Nephron (organoid): ENCODE measurements at regions not wholly inside any gene's neighbourhood (a gene's known extent, or its start where the extent isn't known, plus 50 kb on each side); places are given as distances from the start of the nearest gene placed in this dataset.

Experiments
- H3K27ac Mint-ChIP-seq, 3 experiments: 2 replicates each; pipeline ENCODE4 v1.8.0; 2020; ENCODE audit warnings: mixed read lengths in 3 of 3, mild to moderate bottlenecking in 2 of 3, moderate library complexity in 1 of 3
- H3K27me3 Mint-ChIP-seq: 2 replicates; pipeline ENCODE4 v1.8.0; 2021; ENCODE audit warnings: low read depth, mild to moderate bottlenecking, moderate library complexity, mixed read lengths
- H3K36me3 Mint-ChIP-seq: 2 replicates; pipeline ENCODE4 v1.8.0; 2020; ENCODE audit warnings: low read depth, mixed read lengths
- H3K4me1 Mint-ChIP-seq: 2 replicates; pipeline ENCODE4 v1.8.0; 2020; ENCODE audit warnings: mixed read lengths
- H3K4me3 Mint-ChIP-seq, 3 experiments: 2 replicates each; pipeline ENCODE4 v1.8.0; 2020; ENCODE audit warnings: mild to moderate bottlenecking in 3 of 3, mixed read lengths in 3 of 3, moderate library complexity in 2 of 3
- H3K9me3 Mint-ChIP-seq: 2 replicates; pipeline ENCODE4 v1.8.0; 2020; ENCODE audit warnings: mixed read lengths
- TF ChIP-seq, protein P1 (sequence below), 3 experiments: fragments of 200-600 bp; sonication (generic); IDR thresholded peaks; one replicate each; pipeline ENCODE4 v1.5.0; 2021; ENCODE audit warnings: antibody characterized with exemption in 3 of 3; ENCODE audit not compliant: unreplicated experiment in 3 of 3

DNA sequence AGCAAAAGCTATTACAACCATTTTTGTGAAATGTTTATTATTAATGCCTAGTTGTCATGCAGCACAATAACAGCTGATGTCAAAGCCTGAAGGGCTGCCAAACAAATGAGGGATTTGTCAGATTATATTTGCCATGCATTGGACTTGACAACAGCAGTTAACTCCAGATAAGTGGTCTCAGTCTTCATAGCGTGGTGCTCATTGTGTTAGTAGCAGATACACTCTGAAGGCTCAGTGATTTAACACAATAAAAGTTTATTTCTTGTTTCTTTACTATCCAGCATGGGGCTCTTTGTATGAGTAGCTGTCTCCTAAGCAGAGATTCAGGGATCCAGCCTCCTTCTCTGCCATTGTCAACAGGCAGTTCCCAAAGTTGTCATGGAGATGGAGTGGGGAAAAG, 76.0 kb upstream of the PTGFRN start:
- no peak overlapping the region for H3K4me3 Mint-ChIP-seq
- peaks cover 11% of the 10 kb centered on the region for H3K9me3 Mint-ChIP-seq
- peak overlapping the region in 2 of 3 experiments; percentile 9 to 58 for H3K27ac Mint-ChIP-seq
- peaks cover 4% of the 10 kb centered on the region for H3K27me3 Mint-ChIP-seq
- TF ChIP-seq, protein P1, sequence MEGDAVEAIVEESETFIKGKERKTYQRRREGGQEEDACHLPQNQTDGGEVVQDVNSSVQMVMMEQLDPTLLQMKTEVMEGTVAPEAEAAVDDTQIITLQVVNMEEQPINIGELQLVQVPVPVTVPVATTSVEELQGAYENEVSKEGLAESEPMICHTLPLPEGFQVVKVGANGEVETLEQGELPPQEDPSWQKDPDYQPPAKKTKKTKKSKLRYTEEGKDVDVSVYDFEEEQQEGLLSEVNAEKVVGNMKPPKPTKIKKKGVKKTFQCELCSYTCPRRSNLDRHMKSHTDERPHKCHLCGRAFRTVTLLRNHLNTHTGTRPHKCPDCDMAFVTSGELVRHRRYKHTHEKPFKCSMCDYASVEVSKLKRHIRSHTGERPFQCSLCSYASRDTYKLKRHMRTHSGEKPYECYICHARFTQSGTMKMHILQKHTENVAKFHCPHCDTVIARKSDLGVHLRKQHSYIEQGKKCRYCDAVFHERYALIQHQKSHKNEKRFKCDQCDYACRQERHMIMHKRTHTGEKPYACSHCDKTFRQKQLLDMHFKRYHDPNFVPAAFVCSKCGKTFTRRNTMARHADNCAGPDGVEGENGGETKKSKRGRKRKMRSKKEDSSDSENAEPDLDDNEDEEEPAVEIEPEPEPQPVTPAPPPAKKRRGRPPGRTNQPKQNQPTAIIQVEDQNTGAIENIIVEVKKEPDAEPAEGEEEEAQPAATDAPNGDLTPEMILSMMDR (IDR thresholded peaks at IDR 0.05; ENCODE audit: unreplicated experiment in 3 of 3), result no peak
- peaks cover 45% of the 10 kb centered on the region for H3K4me1 Mint-ChIP-seq
- peaks cover 9% of the 10 kb centered on the region for H3K36me3 Mint-ChIP-seq

DNA sequence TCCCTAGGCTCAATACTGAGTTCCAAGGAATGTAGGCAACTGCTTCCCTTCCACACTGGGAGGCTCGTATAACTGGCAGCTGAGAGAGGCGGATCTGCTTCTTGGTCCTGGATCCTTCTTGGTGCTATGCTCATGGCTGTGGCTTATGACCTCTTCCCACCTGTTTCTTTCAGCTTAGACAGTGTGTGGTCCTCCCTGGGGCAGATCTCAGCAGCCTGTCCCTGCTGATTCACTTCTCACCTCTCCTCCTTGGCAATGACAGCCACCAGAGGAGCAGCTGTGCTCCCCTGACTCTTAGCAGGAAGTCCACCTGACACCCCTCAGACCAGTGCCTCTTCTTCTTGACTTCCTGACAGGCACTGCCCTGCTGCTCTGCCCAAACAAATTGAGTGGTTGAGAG, 75.1 kb upstream of the PTGFRN start:
- Mint-ChIP-seq H3K4me1 (peaks cover 41% of the 10 kb centered on the region), H3K4me3 (no peak overlapping the region), H3K27ac (peak overlapping the region in 2 of 3 experiments; percentile 3 to 58), H3K36me3 (peaks cover 11% of the 10 kb centered on the region), H3K9me3 (peaks cover 14% of the 10 kb centered on the region), H3K27me3 (peaks cover 4% of the 10 kb centered on the region)
- TF ChIP-seq, protein P1 (IDR thresholded peaks at IDR 0.05; ENCODE audit: unreplicated experiment in 3 of 3), result no peak

DNA sequence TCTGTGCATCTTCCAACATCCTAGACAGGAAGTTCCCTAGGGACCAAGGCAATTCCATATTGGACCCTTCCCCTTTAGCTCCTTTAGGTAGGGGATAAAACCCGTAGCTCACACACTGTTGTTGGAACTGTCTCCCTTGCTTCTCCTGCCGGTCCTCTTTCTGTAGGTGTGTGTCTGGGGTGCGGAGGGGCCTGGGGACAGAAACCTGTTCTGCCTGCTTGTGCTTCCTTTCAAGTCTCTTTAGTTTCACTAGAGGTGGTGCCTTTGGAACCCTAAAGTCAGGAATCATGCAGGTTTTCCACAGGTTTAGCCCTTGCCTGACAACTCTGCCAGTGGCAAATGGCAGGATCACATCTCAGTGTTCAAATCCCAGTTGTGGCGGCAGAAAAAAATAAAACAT, 74.6 kb upstream of the PTGFRN start:
- no peak overlapping the region for H3K4me3 Mint-ChIP-seq
- H3K27me3 Mint-ChIP-seq, result peaks cover 4% of the 10 kb centered on the region
- TF ChIP-seq, protein P1 (IDR thresholded peaks at IDR 0.05; ENCODE audit: unreplicated experiment in 3 of 3), result no peak
- H3K9me3 Mint-ChIP-seq, result peaks cover 14% of the 10 kb centered on the region
- peaks cover 11% of the 10 kb centered on the region for H3K36me3 Mint-ChIP-seq
- H3K4me1 Mint-ChIP-seq, result peaks cover 37% of the 10 kb centered on the region
- H3K27ac Mint-ChIP-seq, result peak overlapping the region in 1 of 3 experiments; percentile 58

DNA sequence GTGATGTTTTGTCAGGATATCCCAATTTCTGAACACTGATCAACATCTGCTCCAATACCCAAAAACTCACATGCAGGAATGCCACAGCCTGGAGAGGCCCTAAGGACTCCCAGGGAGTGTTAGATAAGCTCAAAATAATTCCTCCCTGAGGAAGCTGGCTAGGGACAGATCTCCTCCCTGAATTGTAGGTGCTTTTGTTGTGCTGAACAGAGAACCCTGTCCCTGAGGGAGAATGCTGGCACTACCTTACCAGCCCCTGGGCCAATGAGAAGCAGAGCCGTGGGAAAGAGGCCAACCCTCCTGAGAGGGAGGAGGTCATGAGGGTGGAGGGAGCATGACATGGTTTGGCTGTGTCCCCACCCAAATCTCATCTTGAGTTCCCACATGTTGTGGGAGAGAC, 73.6 kb upstream of the PTGFRN start:
- TF ChIP-seq, protein P1 (IDR thresholded peaks at IDR 0.05; ENCODE audit: unreplicated experiment in 3 of 3), result no peak
- H3K4me1 Mint-ChIP-seq, result peaks cover 37% of the 10 kb centered on the region
- H3K27ac Mint-ChIP-seq, result no peak overlapping the region
- peaks cover 4% of the 10 kb centered on the region for H3K27me3 Mint-ChIP-seq
- peaks cover 11% of the 10 kb centered on the region for H3K36me3 Mint-ChIP-seq
- H3K4me3 Mint-ChIP-seq, result no peak overlapping the region
- peaks cover 14% of the 10 kb centered on the region for H3K9me3 Mint-ChIP-seq

DNA sequence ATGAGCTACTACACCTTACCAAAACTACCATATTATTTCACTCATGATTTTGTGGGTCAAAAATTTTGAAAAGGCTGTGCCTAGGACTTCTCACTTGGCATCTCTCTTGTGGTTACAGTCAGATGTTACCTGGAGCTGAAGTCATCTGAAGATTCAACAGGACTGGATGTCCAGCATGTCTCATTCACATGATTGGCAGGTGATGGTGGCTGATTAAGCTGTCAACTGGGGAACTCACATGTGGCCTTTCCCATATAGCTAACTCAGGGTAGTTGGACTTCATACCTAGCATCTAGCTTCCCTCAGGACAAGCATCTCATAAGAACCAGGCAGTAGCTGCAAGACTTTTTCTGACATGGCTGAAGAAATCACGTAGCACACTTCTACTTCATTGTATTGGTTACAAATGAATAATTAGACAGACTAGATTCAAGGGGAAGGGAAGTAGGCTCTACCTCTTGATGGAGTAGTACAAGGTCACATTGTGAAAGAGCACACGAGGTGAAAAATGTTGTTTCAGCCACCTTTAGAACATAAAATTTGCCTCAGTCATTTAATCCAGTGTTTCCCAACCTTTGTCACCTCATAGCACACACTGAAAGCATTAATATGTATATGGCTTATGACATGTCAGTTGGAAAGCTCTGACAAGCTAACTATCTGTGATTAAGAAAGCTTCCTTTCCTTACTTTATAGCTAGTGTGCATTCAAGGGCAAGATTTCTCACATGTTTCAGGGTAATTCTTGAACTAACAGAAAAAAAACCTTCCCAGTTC, 68.0 kb upstream of the PTGFRN start:
- no peaks in the 10 kb centered on the region for H3K27me3 Mint-ChIP-seq
- H3K36me3 Mint-ChIP-seq, result peaks cover 11% of the 10 kb centered on the region
- H3K4me1 Mint-ChIP-seq, result peaks cover 10% of the 10 kb centered on the region
- no peak overlapping the region for H3K27ac Mint-ChIP-seq
- H3K9me3 Mint-ChIP-seq, result peaks cover 25% of the 10 kb centered on the region
- TF ChIP-seq, protein P1 (IDR thresholded peaks at IDR 0.05; ENCODE audit: unreplicated experiment in 3 of 3), result no peak
- no peak overlapping the region for H3K4me3 Mint-ChIP-seq

DNA sequence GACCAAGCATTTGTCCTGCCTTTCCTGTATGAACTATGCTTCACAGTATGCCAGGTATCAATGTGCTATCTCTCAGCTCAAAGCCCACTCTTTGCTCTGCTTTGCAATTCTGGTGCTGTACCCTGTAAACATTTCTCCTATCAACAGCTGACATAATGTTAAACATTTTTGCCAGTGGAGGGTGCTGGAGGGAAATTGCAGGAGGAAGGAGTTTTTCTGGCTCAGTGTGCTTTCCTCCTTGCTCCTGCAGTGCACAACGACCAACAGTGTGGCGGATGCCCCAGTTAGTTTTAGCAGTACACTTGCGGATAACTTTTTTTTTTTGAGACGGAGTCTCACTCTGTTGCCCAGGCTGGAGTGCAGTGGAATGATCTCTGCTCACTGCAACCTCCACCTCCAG, 67.1 kb upstream of the PTGFRN start:
- H3K27me3 Mint-ChIP-seq, result no peaks in the 10 kb centered on the region
- TF ChIP-seq, protein P1 (IDR thresholded peaks at IDR 0.05; ENCODE audit: unreplicated experiment in 3 of 3), result no peak
- peaks cover 5% of the 10 kb centered on the region for H3K36me3 Mint-ChIP-seq
- no peak overlapping the region for H3K27ac Mint-ChIP-seq
- H3K9me3 Mint-ChIP-seq, result peaks cover 18% of the 10 kb centered on the region
- no peak overlapping the region for H3K4me3 Mint-ChIP-seq
- H3K4me1 Mint-ChIP-seq, result peaks cover 10% of the 10 kb centered on the region
